ENCODE measurements at regions not wholly inside any gene's neighbourhood (a gene's known extent, or its start where the extent isn't known, plus 50 kb on each side); places are given as distances from the start of the nearest gene placed in this dataset.

DNA sequence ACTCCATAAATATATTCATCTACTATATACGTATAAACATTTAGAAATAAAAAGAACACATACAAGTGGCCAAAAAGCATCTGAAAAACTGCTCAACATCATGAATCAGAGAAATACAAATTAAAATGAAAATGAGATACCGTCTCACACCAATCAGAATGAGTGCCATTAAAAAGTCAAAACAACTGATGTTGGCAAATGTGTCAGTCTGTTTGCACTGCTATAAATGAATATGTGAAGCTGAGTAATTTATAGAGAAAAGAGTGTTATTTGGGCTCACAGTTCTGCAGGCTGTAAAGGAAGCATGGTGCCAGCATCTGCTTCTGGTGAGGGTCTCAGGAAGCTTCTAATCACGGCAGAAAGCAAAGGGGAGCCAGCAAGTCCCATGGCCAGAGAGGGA, 620.3 kb upstream of the CCDC54 start:
- no peak for DNase-seq (ENCODE audit: low spot score)
- Histone ChIP-seq H3K36me3 (ENCODE audit: control insufficient read depth in 4 of 4, insufficient read depth in 3 of 4, low read depth in 1 of 4, low read length in 3 of 4) (no peaks in the 10 kb centered on the region), H3K27me3 (ENCODE audit: control insufficient read depth in 4 of 4, insufficient read depth in 4 of 4, low read length in 3 of 4) (no peaks in the 10 kb centered on the region), H3K9me3 (ENCODE audit: control insufficient read depth in 4 of 4, low read length in 3 of 4) (peaks cover 0 to 8% (median 0%) of the 10 kb centered on the region in 4 donors), H3K4me3 (ENCODE audit: low read depth in 1 of 3, low read length in 3 of 3) (no peak overlapping the region), H3K27ac (ENCODE audit: low read depth in 1 of 2, low read length in 2 of 2) (no peak overlapping the region), H3K9ac (ENCODE audit: low read depth in 1 of 2, low read length in 2 of 2) (no peak overlapping the region), H3K4me1 (ENCODE audit: control insufficient read depth in 4 of 4, insufficient read depth in 4 of 4, low read length in 3 of 4) (no peaks in the 10 kb centered on the region)
- 82% methylated on average over 3 of the region's 3 CpGs for WGBS
- TF ChIP-seq FOXA1 (IDR thresholded peaks at IDR 0.05) = no peak
- TF ChIP-seq ZBTB33 (IDR thresholded peaks at IDR 0.05) = no peak
- TF ChIP-seq HNF4A (conservative IDR thresholded peaks at IDR 0.05) = no peak
- TF ChIP-seq FOXA2 (IDR thresholded peaks at IDR 0.05) = no peak
- TF ChIP-seq EGR1 (IDR thresholded peaks at IDR 0.05; ENCODE audit: low read depth in 2 of 2) = no peak
- no peak for TF ChIP-seq GABPA (IDR thresholded peaks at IDR 0.05 in 1 of 2, conservative IDR thresholded peaks at IDR 0.05 in 1 of 2)
- TF ChIP-seq YY1 (IDR thresholded peaks at IDR 0.05) = no peak
- TF ChIP-seq, protein P1, sequence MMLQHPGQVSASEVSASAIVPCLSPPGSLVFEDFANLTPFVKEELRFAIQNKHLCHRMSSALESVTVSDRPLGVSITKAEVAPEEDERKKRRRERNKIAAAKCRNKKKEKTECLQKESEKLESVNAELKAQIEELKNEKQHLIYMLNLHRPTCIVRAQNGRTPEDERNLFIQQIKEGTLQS (IDR thresholded peaks at IDR 0.05) = no peak
- no peak for TF ChIP-seq MAX (IDR thresholded peaks at IDR 0.05)

DNA sequence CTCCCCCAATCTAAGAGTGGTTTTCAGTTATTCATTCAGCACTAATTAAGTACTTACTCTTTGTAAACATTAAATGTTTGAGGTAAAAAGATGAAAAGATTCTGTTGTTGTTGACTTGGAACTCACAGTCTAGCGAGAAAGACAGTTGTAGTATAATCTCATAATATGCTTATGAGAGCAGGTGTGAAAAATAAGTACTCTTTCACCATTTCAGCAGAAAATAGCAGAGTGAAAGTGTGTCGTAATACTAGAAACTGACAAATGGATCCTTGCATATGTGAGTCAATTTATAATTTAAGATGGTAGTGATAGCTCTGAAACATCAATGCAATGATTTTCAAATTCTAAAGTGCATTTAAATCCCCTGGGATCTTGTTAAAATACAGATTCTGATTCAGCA, 618.8 kb upstream of the CCDC54 start:
- Histone ChIP-seq H3K36me3 (ENCODE audit: control insufficient read depth in 4 of 4, insufficient read depth in 3 of 4, low read depth in 1 of 4, low read length in 3 of 4) (no peaks in the 10 kb centered on the region), H3K9ac (ENCODE audit: low read depth in 1 of 2, low read length in 2 of 2) (no peak overlapping the region), H3K4me3 (ENCODE audit: low read depth in 1 of 3, low read length in 3 of 3) (no peak overlapping the region), H3K9me3 (ENCODE audit: control insufficient read depth in 4 of 4, low read length in 3 of 4) (peaks cover 0 to 8% (median 0%) of the 10 kb centered on the region in 4 donors), H3K27ac (ENCODE audit: low read depth in 1 of 2, low read length in 2 of 2) (no peak overlapping the region), H3K27me3 (ENCODE audit: control insufficient read depth in 4 of 4, insufficient read depth in 4 of 4, low read length in 3 of 4) (no peaks in the 10 kb centered on the region), H3K4me1 (ENCODE audit: control insufficient read depth in 4 of 4, insufficient read depth in 4 of 4, low read length in 3 of 4) (no peaks in the 10 kb centered on the region)
- 79% methylated on average over 2 of the region's 2 CpGs for WGBS
- TF ChIP-seq REST (IDR thresholded peaks at IDR 0.05) = no peak
- no peak for TF ChIP-seq NR2F2 (IDR thresholded peaks at IDR 0.05)
- no peak for TF ChIP-seq CTCF (IDR thresholded peaks at IDR 0.05; ENCODE audit: low read depth, low read length, missing input control)
- TF ChIP-seq JUND (IDR thresholded peaks at IDR 0.05) = no peak
- no peak for TF ChIP-seq RAD21 (IDR thresholded peaks at IDR 0.05)
- no peak for TF ChIP-seq TAF1 (conservative IDR thresholded peaks at IDR 0.05)
- TF ChIP-seq HNF4G (IDR thresholded peaks at IDR 0.05) = no peak
- no peak for TF ChIP-seq YY1 (IDR thresholded peaks at IDR 0.05)
- TF ChIP-seq, protein P1 (IDR thresholded peaks at IDR 0.05) = no peak
- no peak for DNase-seq (ENCODE audit: low spot score)

Data from liver (tissue), 8 donors.